GM12873 (cell line): ENCODE measurements at regions not wholly inside any gene's neighbourhood (a gene's known extent, or its start where the extent isn't known, plus 50 kb on each side); places are given as distances from the start of the nearest gene placed in this dataset.

Source experiments
- CTCF ChIP-seq: IDR thresholded peaks from 2 replicates; pipeline ENCODE4 v1.5.1; 2012; ENCODE audit warnings: low read depth, mild to moderate bottlenecking, moderate library complexity, low read length, control low read depth; ENCODE audit not compliant: insufficient read depth; ENCODE audit errors: missing control alignments

DNA sequence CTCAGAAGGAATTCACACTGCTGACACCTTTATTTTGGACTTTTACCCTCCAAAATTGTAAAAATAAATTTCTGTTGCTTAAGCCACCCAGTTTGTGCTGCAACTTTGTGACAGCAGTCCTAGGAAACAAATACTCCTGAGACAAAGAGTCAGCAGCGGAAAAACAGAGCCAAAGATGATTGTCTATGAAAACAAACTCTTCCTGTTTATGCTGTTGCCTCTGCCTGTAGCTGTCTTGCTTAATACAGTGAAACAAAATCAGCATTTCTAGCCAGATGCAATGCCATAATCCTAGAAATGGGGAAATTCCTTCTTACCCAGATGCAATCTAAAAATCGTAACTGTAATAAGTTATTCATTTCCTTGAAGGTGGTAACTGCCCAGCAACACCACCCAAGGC lies 387.5 kb upstream of the ATP11B start:
- no peak for TF ChIP-seq CTCF

GRCh38 chr3:182406786-182407185 lies 386.5 kb upstream of the ATP11B start:
- no peak for TF ChIP-seq CTCF

GRCh38 chr3:182410051-182410450 lies 383.3 kb upstream of the ATP11B start:
- no peak for TF ChIP-seq CTCF

DNA sequence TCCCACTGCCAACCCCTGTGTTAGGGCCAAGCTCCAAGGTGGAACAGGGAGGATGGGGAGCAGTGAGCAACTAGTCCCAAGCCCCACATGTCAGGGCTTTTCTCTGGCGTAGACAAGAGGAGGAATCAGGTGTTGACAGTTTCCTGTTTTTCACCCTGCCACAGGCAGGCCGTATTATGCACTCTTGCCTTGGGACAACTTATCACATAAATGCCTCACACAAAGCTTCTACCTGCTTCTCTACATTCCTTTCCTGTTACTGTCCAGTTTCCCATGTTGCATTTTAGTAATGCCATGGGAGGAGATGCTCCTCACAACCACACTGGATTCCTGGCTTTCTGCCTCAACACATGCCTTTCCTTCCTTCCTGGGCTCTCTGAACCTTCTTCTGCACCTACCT lies 381.2 kb upstream of the ATP11B start:
- TF ChIP-seq CTCF = no peak

DNA sequence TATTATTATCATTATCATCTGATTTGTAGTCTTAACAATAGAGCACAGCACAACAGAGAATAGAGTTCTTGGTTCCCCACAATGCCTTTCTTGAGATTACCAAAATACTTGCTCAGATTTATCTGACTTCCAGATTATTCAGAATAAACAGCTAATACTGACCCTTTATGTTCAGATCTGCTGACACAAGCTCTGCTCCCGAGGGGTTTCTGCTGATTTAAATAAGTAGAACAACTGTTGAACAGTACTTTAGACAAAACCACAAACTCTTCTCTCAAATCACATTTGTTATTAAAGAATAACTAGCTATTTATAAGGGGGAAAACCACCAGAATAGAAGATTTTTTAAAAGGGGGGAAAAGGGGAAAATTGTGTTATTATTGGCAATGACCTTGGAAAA lies 380.2 kb upstream of the ATP11B start:
- no peak for TF ChIP-seq CTCF

DNA sequence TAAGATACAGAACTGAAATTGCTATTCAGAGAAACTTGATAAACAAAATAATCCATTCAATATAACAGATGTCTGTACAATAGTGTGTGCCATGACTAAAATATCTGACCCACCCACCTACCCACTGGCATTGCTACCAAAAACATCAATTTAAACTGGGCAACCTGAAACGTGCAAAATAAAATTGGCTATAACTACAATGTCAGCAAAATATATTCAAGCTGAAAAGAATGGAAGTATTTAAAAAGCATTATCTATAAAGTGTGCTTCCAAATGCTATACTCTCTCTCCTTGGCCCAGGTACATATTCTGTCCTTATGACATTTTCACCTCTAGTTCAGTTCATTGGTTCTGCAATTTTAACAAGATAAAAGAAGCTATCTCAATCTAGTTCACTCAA lies 379.6 kb upstream of the ATP11B start:
- no peak for TF ChIP-seq CTCF

- TF ChIP-seq CTCF = no peak
Observed at GRCh38 chr3:182414586-182414985, 378.7 kb upstream of the ATP11B start.

GRCh38 chr3:182420741-182421140 lies 372.6 kb upstream of the ATP11B start:
- TF ChIP-seq CTCF = no peak
